ENCODE measurements at regions not wholly inside any gene's neighbourhood (a gene's known extent, or its start where the extent isn't known, plus 50 kb on each side); places are given as distances from the start of the nearest gene placed in this dataset.
A peak's percentile ranks its signal among the peaks of the same experiment; 100 is the strongest.

DNA sequence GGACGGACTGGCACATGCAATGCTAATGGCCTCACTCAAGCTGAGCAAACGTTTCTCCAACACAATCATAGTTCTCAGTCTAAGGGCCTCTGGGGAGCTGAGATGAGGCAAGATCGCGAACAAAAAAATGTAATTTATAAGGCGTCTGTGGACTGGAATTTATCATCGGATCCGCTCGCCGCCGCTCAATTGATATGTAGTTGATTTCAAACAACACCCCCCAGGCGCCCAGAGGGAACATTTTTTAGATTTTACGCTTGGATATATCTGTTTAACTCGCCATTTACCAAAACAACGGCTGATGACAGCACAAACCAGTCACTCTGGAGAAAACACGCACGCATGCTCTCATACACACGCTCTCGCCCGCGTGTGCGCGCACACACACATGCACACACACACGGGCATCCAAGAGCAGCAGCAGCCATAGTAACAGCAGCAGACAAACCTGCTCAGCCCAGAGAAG, 335.8 kb downstream of the SMAD2 start:
- DNase-seq, result peak; percentile 1

DNA sequence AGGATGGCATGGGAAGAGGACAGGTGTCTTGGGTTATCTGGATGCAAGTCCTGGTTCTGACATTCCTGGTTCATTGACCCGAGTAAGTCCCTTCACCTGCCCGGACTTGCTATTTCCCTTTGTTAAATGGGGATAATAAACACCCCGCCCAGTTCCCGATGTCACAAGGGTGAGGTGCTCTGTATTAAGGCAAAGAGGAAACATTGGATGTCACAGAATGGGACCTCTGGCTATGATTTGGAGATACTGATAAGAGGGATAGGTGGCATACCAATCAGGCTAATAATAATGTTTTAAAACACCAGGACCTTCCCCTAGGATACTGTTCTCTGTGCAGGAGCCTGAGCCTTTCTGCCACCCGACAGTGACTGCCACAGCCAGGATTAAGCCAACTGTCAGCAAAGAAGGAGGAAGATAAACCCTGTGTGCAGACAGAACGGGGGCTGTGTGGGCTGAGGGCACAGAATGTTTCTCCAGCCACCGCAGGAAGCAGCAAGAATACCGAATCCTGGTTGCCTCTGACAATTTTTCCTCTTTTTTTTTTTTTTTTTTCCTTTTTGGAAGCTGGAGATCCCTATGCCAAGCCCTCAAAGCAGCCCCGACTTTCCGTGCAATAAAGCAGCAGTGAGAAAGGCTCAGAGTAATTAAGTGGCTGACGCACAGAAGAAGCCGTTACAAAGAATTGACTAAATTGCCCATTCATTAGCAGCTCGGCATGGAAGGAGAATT, 336.6 kb downstream of the SMAD2 start:
- DNase-seq, result no peak

DNA sequence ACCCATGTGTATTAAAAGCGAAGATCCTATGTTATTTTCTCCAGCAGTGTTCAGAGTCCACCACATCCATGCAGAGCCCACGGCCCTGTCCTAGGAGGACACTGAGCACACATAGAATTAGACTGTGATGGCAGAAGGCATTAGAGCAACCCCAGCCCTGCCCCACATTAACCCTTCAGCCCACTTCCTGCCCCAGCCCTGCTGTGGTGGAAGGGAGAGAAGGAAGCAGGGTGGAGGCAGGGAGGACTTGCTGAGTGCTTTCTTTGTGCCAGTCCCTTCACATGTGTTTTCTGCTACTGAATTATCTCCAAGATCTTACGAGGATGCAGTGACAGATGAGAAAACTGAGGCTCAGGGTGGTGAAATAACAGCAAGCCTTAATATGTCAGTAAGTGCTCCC, 339.0 kb downstream of the SMAD2 start:
- DNase-seq, result no peak

DNA sequence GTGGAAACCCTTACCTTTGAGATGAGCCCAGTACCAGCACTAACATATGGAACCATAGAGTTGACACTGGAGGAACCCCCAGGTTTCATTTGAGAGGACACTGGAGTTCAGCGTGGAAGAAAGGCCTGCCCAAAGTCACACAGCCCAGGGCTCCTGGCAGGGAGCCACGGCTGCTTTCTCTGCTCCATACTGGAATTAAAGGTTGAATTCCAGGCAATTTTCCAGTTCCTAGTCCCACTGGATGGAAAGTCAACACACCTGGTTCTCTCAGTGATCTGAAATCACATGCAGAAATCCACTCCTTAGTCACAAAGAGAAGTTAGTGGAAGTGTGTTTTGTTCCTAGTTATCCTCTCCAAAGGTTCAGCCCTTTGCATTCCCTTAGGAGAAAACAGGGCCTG, 336.1 kb upstream of the SKOR2 start:
- no peak for DNase-seq

DNA sequence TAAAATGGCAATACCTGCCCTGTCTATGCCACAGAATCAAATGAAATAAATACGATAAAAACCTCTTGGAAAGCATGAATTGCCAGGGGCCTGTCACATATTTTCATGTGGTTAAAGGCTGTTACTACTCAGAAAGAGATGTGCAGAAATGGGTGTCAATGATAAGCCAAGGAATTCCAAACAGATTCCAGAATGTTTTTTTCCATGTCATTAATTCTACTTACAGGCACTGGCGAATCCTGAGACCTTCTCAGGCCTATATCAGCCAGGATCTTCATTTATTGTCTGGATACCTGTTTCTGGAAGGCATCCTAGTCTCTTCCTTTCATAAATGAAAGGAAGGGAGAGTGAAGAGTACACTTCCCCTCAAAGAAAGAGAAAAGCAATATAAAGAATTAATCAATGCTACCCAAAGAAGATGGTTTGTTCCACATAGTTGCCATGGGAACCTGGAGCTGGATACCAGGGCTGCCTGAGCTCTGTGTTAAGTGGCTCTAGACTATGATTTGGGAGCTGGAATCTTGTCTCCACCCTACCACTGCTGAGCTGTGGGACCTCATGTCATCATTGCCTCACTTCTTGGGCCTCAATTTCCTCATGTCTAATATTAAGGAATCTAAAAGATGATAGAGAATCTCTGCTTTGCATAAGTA, 335.1 kb upstream of the SKOR2 start:
- no peak for DNase-seq

DNA sequence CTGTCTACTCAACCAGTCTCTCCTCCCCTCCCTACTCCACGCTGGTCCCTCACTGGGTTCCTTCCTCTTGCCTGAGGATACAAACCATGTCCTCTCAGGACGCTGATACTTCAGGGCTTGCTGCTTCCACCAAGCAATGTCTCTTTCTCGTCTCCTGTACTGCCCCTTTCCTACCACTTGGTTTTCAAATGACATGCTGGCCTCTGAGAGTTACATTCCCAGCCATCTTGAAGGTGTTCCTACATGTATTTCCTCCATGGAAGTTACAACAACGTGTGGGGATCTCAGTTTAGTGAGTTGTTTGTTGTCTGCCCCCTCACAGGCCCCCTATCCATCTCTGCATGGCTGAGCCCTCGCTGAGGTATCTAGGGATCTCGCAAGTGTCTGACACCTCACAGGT, 334.5 kb upstream of the SKOR2 start:
- DNase-seq, result no peak

DNA sequence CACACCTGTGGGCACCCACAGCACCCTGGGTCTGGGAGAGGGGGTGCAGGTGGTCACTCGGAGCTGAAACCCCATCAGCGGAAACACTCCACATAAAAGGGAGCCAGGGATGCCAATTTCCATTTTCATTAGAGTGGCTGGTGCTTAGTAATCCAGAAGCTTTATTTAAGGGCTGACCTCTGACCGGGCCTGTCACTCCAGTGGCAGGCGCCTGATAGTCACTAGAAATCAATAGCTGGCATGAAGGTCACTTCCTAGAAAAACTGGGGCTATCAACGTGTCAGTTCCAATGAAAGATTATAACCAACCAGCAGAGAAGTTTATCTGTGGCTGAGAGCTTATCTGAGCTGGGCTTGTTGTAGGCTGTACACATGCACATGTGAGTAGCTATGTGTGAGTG, 333.7 kb upstream of the SKOR2 start:
- no peak for DNase-seq

DNA sequence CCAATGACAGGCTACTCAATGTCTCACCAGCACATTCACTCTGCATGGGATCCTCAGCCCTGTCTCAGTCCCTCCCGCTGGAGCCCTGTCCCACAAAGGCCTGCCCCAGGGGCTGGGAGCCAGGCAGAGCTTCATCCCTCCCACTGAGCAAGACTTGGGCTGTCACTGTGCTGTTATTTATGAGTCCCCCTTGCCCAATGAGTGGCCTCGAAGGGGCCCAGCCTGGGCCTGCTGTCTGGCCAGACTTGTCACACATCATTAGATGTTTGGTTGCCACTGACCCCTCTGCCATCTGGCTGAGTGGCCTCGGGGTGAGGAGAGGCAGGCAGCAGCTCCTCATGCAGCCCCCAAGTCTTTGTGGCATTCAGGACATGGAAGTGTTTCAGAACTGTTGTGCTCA, 330.6 kb upstream of the SKOR2 start:
- DNase-seq, result no peak

DNA sequence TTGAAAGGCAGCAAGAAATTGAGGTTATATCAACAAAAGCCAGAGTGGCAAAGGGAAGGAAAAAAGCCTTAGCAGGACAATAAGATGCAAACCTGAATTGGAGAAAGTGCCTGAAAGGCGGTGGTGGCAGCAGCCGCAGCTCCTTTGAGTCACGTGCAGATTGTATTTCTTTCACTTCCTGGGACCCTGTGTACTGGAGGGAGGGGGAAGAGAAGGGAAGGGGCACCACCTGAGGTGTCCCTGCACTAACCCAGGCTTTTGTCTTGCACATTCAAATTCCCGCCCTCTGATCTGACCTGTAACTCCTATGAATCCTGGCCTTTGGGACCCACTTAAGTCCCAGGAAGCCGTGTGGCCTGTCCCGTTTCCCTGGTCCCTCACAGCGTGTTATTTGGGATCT, 326.1 kb upstream of the SKOR2 start:
- DNase-seq, result no peak

DNA sequence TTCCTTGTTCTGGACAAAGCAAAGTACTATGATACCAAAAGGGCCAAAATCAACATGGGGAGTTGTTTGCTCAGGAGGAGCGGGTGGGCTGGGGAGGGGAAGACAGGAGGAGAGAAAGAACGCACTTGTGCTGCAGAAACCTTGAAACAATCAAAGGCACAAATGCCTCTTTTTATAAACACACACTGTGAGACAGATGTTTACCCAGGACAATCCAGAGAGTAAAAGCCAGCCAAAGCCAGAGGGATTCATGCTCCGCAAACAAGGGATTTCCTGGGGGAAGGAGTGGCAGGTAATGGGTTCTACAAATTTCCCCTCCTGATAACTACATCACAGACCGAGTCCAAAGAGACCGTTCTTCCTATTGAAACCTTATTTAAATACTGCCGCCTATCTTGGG, 323.5 kb upstream of the SKOR2 start:
- no peak for DNase-seq

DNA sequence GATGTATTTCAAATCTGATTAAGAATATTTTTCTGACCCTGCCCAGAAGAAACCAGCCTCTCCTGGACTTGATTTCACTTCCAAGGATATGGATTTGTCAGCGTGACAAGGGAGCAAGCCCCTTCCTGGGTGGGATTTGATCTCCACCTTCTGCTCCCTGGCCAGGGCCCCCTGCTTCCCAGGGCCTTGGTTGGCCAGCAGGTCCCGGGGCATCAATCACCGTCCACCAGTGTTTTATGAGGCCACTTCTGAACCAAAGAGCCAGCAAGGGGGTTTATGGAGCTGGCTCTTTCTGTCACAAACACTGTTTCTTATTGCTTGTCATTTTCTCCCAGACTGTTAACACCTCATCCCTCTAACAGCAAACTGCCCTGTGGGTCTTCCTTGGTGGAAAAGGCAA, 320.5 kb upstream of the SKOR2 start:
- no peak for DNase-seq

DNA sequence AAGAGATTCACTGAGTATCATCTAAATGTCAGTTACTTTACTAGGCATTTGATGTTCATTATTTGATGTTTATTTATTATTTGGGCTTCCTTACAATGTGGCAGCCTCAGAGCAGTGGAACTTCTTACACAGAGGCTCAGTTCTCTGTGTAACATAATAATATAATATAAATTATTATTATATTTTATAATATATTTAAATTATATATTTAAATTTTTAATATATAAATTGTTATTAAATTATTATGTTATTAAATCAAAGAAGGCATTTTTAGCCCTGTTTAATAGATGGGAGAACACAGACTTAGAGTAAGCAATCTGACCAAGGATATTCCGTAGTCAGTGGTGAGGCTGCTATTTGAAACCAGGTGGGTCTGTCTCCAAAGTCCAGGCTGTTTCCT, 315.3 kb upstream of the SKOR2 start:
- no peak for DNase-seq

DNA sequence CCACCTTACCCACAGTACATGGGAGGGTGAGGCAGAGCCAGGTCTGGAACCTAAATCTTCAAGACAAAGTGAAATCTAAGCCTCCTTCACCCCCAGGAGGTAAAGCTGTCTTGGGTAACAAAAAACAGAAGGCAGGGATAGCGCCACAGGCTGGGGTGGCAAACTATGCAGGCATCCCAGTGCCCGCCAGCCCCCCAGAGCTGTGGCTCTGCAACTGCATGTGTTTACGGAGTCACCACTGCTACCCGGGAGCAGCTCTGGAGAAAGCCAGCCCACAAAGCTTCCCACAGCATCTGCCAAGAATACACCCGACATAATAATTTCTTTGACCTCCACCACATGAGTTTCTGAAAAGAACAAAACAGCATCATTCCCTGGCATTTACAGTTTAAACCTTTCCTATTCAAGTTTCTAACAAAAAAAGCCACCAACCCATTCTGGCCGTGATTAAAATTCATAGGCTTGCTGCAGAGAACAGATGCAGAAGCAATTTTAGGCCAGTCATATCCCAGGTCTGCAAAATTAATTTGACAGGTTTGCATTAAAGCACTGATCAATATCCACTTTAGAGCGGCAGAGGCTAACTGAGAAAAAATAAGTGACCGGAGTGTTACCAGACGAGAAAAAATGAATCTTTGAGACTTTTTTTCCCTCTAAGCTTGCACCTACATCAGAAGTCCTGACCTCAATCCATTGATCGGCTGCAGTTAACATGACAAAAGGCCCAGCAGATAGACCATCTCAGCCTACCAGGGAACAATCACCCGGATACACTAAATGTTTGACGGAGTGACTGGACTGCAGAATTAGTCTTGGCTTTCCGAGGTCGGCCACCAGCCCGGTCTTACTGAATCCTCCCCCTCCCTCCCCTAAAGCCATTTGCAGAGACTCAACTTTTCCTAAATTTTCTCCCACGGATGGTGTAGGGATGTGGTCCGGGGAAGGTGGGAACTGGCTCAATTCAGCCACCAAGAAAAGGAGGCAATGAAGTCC, 309.6 kb upstream of the SKOR2 start:
- DNase-seq, result no peak

DNA sequence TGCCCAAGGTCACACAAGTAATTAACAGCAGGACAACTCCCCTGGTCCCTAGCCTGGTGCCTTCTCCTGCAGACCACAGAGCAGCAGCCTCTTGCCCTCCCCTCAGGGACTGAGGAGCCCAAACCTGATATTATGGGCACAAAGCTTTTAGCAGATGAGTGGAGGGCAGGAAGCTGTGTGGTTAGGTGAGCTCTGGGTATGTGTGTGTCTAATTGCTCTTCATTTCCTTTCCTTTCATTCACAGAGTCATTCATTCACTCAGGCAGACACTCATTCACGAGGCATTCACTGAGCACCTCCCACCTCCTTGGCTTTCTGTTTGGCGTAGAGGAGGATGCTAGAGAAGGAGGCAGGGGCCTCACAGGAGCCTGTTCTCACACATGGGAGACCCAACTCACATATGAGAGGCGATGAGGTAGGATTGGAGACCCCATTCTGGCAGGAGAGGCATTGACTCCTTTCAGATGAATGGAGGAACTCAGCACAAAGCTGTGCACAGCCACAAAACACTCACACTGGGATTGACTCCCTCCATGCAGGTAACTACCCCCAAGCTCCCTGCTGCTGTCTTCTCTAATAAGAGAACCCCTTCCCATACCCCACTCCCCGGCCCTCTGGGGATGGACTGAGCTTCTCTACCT, 306.8 kb upstream of the SKOR2 start:
- DNase-seq, result no peak

DNA sequence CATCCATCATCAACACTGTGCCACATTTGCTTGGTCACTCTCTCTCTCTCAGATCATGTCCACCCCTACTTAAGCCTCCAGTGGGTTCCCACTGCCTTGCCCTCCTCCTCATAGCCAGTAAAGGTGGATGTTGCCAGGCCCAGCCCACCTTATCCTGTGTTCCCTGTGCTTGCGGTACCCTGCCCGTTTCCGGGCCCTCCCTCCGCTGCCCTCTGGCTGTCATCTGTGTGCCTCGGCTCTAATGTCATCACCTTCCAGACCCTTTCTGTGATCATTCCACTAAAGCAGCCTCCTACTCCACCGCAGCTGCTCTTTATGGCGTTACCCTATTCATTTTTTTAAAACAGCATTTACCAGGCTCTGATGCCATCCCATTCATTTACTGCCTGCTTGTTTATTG, 305.7 kb upstream of the SKOR2 start:
- DNase-seq, result no peak

DNA sequence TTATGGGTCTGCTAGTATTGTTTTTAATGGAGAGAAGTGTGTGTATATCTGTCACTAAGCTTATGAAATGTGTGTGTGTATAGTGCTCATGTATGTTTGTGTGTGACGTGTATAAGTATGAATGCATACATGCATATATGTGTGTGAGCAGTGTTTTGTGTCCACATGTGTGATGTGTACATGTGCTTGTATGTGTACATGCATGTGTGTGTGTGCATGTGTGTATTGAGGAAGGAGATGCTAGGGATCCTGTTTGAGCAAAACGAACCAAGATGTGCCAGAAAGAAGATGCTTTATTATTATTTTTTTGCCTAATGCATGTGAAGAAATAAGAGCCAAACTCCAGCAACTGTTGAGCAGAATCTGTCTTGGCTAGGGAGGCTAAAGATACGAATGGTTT, 301.3 kb upstream of the SKOR2 start:
- DNase-seq, result no peak

DNA sequence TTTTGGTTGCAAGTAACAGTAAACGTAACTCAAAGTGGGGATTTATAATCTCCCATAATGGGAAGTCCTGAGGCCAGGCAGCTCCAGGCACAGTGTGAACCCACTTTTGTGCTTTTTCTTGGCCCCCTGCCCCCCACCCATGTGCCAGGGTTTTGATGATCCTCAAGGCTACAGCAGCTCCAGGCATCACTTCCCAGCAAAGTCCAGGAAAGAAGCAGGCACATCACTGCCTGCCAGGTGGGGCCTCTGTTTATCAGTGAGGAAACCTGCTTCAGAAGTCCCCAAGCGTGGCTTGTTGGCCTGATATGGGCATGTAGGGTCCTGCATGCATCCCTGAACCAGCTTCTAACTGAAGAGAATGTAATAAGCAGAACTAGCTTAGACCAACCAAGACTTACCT, 299.2 kb upstream of the SKOR2 start:
- DNase-seq, result no peak

DNA sequence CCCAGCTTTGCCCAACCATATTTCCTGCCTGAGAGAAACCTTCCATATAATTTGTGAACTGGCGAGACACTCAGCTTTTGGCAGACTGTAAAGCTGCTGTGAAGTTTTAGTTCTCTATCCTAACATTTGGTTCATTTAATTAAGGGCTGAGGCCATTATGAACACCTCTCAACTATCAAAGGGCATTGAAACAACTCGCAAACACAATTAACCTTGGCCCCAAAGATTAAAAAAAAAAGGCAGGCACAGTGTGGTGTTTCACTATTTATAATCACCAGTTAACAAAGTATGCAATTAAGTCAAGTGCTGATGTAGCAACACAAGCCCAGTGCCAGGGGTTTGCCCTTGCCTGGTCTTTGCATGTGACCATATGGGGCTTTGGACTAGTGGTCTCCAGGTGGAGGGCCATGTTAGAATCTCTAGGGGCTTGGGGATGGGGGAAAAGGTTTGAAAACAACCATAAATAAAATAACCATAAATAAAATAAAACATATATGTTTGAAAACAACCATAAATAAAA, 297.6 kb upstream of the SKOR2 start:
- DNase-seq, result no peak

DNA sequence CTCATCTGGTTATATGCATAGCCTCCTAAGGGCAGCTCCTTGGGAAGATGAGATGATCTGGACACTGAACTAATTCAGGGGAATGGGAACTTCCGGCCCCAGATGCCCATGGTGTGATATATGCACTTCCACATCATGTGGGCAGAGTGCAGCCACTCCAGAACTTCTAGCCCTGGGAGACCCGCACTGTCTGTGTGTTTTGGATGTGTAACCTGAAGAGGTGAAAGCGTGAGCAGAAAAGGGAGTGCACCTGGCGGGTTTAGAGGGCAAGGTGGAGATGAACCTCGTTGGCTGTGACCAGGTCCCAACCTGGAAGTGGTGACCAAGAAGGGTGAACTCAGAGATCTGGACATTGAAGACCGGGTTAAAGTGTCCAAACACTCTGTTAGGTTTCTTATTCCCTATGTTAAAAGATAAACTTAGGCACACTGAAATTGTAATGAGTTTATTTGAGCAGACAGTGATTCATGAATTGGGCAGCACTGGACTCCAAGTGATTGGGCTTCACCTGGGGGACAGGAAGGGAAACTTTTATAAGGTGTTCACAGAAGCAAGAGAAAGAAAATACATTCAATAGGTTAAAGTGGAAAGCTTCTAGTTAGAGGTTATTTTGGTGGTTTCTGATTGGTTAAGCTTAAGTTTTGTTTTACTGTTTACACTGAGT, 296.2 kb upstream of the SKOR2 start:
- no peak for DNase-seq

DNA sequence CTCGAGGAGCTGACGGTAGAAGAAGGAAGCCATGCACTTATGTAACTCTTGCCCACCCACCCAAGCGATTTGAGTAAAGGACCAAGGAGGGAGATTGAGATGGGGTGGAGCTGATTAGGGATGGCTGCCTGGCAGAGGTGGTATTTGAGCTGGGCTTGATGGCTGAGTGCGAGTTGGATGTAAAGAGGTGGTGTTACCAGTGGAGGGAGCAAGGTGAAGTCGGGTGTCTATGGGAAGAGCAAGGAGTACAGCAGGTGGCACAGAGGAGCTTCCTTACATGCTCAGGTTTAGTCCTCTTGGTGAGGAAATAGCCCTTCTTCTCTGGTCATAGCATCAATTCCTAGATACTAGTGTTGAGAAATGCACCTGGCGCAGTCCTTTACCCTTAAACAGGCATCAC, 294.2 kb upstream of the SKOR2 start:
- no peak for DNase-seq

DNA sequence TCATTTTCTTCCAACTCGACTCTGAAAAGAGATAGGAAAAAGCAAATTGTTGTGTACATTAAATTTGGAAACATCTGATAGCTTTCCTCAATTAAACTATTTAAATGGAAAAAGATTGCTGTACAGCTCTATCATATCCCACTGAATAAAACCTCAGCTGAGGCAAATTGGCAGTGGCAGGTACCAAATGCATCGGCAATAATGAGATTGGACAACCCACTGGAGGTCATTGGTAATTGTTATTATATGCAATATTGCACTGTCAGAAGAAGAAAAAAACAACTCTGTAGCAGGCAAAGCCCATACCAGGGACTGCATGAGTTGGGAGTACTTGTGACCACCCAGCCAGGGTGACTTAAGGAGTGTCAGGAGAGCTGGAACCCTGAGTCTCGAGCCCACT, 291.6 kb upstream of the SKOR2 start:
- DNase-seq, result no peak

DNA sequence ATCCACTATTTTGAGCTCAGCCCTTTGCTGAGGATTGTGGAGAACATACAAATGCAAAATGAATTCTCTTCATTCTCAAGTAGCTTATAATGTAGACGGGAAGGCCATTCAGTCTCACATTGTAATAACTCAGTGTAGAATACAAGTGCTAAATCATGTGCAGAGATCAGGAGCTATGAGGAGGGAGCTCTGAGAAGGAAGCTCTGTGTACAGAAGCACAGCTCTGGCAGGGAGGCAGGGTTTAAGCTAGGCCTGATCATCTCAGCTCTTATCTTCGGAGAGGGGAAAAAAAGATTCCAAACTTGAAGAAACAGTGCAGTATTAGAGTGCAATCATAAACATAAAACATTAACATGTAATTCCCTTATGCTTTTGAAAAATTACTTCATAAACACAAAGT, 291.1 kb upstream of the SKOR2 start:
- no peak for DNase-seq
